GM12873 (cell line): ENCODE measurements at regions not wholly inside any gene's neighbourhood (a gene's known extent, or its start where the extent isn't known, plus 50 kb on each side); places are given as distances from the start of the nearest gene placed in this dataset.

Source experiments
- CTCF ChIP-seq: IDR thresholded peaks from 2 replicates; pipeline ENCODE4 v1.5.1; 2012; ENCODE audit warnings: low read depth, mild to moderate bottlenecking, moderate library complexity, low read length, control low read depth; ENCODE audit not compliant: insufficient read depth; ENCODE audit errors: missing control alignments

GRCh38 chr15:67981848-67982247, 72.3 kb upstream of the PIAS1 start:
- TF ChIP-seq CTCF, result no peak

- no peak for TF ChIP-seq CTCF
Observed at GRCh38 chr15:67991706-67992105, 62.4 kb upstream of the PIAS1 start.

DNA sequence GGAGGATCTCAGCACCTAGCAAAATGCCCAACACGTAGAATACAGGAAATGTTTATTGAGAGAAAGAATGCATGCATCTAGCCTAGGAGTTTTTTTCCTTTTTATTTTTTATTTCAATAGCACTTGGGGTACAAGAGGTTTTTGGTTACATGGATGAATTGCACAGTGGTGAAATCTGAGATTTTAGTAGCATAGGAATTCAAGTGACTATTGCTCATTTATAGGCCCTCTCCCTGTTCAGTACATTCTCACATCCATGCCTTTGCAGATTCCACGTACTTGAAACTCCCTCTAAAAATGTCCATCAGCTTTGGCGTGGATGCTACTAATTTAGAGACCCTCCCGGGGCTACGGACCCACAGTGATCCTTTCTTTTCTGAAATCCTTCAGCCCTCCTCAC, 61.7 kb upstream of the PIAS1 start:
- no peak for TF ChIP-seq CTCF

DNA sequence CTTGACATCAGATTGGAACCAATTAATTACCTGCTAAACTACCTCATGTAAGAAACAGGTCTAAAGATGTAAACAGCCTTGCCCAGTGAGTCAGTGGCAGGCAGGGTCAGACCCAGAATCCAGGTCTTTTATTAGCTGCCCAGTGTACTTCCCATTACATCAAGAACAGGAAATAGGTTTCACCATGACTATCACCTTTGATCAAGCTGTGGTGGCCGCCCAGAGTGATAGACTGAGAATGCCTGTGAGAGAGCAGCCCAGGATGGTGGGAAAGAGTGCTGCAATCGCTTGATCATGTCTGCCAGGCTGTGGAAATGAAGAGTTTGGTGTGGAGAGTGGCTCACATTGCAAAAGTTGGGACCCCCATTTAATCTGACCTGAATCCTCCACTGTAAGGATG, 61.3 kb upstream of the PIAS1 start:
- TF ChIP-seq CTCF, result no peak

DNA sequence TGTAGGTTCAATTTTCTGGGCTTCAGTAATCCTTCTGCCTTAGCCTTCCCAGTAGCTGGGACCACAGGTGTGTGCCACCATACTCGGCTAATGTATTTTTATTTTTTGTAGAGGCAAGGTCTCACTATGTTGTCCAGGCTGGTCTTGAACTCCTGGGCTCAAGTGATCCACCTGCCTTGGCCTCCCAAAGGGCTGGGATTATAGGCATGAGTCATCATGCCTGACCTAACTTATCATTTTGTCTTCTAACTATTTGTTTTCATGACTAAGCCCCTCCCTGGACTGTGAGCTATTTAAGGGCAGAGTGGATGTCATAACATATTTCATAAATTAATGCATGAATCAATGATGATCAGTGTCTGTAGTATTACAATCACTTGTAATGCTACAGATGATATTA, 56.1 kb upstream of the PIAS1 start:
- TF ChIP-seq CTCF, result no peak

DNA sequence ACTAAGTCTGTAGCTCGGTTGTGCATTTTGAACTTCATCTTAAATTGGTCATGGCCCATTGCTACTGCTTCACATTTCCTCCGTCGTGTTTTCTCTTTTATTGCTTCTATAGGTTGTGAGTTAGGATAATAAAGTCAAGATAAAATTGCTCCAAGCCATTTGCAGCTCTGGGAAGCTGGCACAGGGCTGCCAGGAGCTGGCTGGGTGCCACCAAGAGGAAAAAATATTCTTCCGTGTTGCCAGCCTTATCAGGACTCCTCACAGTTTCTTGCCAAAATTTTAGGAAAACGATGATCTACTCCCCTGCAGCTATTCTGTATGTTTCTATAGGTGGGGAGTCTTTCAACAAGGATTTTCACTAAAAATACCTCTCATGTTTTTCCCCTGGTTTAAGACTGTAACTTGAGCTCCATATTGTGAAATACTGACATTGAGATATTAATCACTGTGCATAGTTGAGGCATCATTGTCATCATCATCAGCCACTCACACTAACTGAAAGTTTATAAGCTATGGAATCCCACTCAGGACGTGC, 55.4 kb upstream of the PIAS1 start:
- TF ChIP-seq CTCF, result no peak

- no peak for TF ChIP-seq CTCF
Observed at GRCh38 chr15:67999320-68000100, 54.6 kb upstream of the PIAS1 start.
